ENCODE measurements at regions not wholly inside any gene's neighbourhood (a gene's known extent, or its start where the extent isn't known, plus 50 kb on each side); places are given as distances from the start of the nearest gene placed in this dataset.

DNA sequence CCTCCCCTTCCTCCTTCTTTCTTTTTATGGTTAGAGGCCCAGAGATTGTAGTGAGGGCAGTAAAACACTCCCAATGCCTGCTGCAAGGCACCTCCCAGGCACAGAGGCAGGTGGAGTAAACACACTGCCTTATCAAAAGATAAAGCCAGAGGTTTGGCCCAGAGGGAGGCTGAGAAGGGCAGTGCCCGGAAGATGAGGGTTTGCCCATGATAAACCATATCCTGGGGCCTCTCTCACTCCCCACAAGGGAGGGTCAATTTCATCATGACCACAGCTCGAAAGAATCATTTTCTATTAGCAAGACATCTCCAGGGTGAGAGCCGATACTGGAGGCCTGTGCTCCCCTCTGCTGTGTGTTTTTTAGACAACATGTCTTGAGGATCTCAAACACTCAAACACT is 98.5 kb upstream of the FAM9C start:
- no peak overlapping the region for H3K27ac ChIP-seq
- TF ChIP-seq, protein P1, sequence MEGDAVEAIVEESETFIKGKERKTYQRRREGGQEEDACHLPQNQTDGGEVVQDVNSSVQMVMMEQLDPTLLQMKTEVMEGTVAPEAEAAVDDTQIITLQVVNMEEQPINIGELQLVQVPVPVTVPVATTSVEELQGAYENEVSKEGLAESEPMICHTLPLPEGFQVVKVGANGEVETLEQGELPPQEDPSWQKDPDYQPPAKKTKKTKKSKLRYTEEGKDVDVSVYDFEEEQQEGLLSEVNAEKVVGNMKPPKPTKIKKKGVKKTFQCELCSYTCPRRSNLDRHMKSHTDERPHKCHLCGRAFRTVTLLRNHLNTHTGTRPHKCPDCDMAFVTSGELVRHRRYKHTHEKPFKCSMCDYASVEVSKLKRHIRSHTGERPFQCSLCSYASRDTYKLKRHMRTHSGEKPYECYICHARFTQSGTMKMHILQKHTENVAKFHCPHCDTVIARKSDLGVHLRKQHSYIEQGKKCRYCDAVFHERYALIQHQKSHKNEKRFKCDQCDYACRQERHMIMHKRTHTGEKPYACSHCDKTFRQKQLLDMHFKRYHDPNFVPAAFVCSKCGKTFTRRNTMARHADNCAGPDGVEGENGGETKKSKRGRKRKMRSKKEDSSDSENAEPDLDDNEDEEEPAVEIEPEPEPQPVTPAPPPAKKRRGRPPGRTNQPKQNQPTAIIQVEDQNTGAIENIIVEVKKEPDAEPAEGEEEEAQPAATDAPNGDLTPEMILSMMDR (conservative IDR thresholded peaks at IDR 0.05): no peak
- TF ChIP-seq ZFX (IDR thresholded peaks at IDR 0.05): no peak

GRCh38 chrX:13140007-13140406 is 95.6 kb upstream of the FAM9C start:
- no peak overlapping the region for H3K27ac ChIP-seq
- no peak for TF ChIP-seq ZFX (IDR thresholded peaks at IDR 0.05)
- TF ChIP-seq, protein P1 (conservative IDR thresholded peaks at IDR 0.05): no peak

GRCh38 chrX:13131396-13132137 is 87.1 kb upstream of the FAM9C start:
- TF ChIP-seq ZFX (IDR thresholded peaks at IDR 0.05): no peak
- no peak overlapping the region for H3K27ac ChIP-seq

GRCh38 chrX:13130816-13131215 is 86.4 kb upstream of the FAM9C start:
- TF ChIP-seq ZFX (IDR thresholded peaks at IDR 0.05): no peak
- TF ChIP-seq, protein P1 (conservative IDR thresholded peaks at IDR 0.05): no peak
- H3K27ac ChIP-seq: no peak overlapping the region

GRCh38 chrX:13128104-13128503 is 83.7 kb upstream of the FAM9C start:
- no peak overlapping the region for H3K27ac ChIP-seq
- TF ChIP-seq, protein P1 (conservative IDR thresholded peaks at IDR 0.05): no peak
- no peak for TF ChIP-seq ZFX (IDR thresholded peaks at IDR 0.05)

DNA sequence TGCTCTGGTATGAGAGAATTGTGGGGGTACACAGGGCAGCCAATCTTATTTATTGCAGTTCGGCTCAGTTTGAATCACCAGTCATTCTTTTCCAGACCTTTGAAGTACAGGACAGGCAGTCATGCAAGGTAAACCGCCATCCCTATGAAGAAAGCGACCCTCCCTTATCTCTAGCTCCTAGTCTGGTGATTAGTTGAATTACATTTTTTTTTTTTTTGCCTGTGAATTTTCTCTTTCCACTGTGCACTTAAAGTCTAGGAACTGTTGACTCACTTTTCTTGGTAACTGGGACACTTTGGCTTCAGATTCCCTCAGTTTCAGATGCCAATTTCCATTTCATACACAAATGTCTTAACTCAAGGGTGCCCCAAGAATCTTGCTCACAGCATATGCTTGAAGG is 82.4 kb upstream of the FAM9C start:
- no peak for TF ChIP-seq ZFX (IDR thresholded peaks at IDR 0.05)
- TF ChIP-seq, protein P1 (conservative IDR thresholded peaks at IDR 0.05): no peak

GRCh38 chrX:13125188-13125587 is 80.8 kb upstream of the FAM9C start:
- no peak overlapping the region for H3K27ac ChIP-seq
- no peak for TF ChIP-seq ZFX (IDR thresholded peaks at IDR 0.05)
- TF ChIP-seq, protein P1 (conservative IDR thresholded peaks at IDR 0.05): no peak

More for the DNA sequence above, 82.4 kb upstream of the FAM9C start:
- no peak overlapping the region for H3K27ac ChIP-seq

GRCh38 chrX:13123857-13124345 is 79.5 kb upstream of the FAM9C start:
- H3K27ac ChIP-seq: no peak overlapping the region
- TF ChIP-seq, protein P1 (conservative IDR thresholded peaks at IDR 0.05): no peak
- TF ChIP-seq ZFX (IDR thresholded peaks at IDR 0.05): no peak
